ENCODE measurements at regions not wholly inside any gene's neighbourhood (a gene's known extent, or its start where the extent isn't known, plus 50 kb on each side); places are given as distances from the start of the nearest gene placed in this dataset.
"Not testable (repeated sequence)": the region's sequence is repeated elsewhere in the genome, so short reads cannot be mapped to it uniquely, and the experiment has no call there.

DNA sequence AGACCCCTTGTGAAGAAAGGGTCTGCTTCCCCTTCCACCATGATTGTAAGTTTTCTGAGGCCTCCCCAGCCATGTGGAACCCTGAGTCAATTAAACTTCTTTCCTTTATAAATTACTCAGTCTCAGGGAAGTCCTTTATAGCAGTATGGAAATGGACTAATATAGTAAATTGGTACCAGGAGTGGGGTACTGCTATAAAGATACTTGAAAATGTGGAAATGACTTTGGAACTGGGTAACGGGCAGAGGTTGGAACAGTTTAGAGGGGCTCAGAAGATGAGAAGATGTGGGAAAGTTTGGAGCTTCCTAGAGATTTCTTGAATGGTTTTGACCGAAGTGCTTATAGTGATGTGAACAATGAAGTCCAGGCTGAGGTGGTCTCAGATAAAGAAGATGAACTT lies 353.5 kb downstream of the ZNF326 start:
- not testable (repeated sequence) for DNase-seq

DNA sequence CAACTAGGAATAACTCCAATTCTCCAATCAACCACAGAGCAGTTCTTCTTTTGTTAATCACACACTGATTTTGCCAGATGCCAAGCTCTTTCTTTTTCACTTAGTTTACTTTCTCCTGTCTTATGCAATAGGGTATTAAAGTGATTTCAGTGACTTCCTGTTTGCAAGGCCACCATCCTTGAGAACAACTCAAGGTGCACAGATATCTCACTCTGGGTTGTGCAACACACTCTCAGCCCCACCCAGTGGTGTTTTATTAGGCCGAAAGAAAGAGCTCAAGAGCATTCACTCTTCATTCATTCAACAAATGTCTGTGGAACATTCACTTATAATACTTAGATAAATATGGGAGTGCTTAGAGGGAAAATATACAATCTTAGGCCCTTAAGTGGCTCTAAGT lies 352.5 kb downstream of the ZNF326 start:
- no peak for DNase-seq

DNA sequence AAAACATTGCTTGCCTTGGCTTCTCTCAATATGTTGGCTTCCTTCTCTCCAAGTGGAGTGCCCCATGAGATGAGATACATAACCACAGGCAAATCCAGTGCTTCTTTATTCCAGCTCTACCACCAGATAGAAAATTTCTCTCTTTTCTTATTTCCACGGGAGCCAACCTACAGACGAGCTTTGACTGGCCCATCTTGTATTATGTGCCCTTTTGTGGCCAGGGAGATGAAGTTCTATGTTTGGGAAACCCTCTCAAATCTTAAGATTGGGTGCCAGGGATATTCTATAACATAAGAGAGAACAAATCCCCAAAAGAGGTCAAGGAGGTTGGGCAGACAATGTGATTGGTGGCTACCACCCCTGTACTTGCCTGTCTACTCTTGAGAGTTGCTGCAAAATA lies 351.8 kb downstream of the ZNF326 start:
- no peak for DNase-seq

DNA sequence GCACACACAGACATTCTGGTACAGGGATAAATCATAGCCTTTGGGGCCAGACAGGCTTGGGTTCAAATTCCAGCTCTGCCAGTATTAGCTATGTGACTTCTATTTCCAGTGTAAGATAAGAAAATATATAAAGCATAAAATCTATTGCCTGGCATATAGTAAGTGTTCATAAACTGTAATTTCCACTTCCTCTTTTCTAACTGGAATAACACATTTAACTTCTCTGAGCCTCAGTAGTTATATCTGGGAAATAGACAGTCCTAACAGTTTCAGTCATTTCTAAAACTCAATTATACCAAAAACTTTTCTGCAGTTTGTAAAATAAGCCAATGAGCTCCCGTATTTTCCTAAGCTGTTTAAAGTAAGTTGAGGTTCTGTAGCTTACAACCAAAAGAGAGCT lies 351.4 kb downstream of the ZNF326 start:
- DNase-seq, result no peak

DNA sequence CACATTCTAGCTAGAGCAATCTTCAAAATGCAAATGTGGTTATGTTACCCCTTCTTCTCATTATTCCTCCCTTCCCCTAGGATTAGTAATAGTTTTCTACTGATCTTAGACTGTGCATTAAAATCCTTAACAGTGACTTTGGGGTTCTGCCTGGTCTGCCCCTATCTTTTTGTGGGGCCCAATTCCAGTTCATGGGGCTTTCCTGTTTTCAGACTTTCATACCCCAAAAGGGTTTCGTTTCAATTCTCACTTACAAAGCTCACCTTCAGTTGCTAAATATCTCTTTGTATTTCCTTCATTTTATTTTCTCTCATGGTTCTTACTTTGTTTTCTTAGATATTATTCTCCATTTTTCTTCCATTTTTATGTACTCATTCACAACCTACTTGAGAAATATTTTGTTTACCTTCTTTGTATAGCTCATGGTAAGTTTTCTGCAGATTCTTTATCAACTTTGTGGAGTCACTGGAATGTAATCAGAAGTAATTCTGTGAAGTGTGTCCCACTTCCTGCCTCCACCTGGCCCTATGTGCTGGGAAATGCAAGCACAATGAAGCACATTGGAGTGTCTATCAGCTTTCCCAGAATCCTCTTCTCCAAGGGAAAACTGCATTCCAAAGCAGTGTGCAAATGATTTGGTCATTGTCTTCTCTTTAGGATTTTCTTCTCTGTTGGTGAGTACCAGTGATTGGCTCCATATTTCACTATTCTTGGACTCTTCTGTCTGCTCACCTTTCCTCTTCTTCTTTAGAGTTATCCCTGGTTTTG lies 350.2 kb downstream of the ZNF326 start:
- no peak for DNase-seq

DNA sequence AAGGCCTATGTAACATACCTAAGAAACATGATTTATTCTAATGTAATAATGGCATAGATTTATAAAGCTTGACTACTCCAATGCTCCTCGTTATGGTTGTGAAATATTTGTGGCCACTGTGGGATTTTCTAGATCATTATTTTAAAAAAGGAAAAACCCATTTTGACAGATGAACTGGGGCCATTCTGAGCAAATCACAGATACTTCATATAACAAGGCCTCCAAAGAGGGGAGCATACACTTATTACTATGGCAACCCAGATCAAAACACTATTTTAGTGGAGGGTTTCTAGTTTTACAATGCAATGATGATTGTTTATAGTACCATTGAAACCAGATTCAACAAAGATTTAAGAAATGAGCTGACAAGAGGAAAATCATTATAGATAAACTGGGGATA lies 346.6 kb downstream of the ZNF326 start:
- DNase-seq, result no peak

DNA sequence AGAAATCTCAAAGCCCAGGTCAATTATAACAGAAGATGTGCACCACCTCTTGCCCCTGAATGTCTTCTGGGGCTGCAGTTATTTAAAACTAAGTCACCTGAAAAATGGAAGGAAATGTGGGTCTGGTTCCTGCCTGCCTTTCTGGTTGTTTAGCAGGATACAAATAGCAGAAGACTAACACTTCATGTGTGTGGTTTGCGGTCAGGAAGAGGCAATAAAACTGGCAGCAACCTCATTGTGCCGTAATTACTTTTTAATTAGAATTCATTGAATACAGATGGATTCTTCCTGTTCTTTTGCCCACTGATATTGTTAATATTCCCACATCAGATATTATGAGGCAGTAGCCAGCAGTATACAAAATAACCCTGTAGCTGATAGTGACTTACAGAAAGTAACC lies 345.7 kb downstream of the ZNF326 start:
- DNase-seq, result peak; percentile 23

DNA sequence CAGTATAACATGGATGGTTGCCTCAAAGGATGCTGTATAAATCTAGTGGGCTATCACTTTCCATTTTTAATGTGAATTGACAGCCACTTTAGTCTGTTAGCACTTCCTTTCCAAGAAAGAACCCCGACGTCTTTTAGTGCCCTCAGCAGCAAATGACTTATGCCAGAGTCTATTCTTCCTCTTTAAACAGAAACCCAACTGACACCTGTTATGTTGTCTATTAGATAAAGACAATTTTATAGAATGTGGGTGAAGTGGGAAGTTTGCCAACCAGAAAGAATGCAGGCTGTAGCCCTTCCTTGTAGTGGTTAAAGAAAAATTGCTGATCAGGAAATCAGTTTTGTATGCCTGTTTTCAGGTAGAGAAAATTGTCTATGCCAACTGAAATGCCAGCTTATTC lies 344.9 kb downstream of the ZNF326 start:
- peak; percentile 7 for DNase-seq

DNA sequence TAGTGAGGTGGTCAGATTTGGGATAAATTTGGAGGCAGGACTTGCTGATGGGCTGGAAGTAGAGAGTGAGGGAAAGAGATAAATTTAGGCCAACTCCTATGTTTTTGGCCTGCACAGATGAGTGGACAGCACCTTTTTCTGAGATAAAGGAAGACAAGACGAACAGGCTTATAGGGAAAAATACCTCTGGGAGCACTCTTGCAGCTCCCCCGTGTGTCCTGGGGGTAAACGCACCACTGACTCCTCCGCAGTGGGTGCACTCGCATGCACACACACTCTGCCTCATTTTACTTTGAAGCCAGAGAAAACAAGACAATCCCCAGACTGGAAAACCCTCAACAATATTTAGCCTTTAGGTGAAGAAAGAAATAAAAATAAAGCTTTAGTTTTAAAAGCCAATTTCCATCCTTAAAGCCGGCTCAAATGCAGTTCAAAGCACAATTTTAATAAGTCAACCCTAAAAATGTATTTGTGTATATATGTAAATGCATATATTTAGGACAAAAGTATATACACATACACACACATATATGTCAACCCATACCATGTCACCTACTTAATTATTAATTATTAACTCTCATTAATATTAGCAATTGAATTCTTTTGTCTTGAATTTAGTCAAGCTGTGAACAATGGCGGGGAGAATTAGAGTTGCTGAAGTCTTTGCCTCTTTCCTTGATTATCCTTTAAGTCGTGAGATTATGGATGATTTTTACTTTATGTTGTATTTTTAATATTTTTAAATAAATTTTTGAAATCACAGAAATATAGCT lies 341.8 kb downstream of the ZNF326 start:
- DNase-seq, result no peak

DNA sequence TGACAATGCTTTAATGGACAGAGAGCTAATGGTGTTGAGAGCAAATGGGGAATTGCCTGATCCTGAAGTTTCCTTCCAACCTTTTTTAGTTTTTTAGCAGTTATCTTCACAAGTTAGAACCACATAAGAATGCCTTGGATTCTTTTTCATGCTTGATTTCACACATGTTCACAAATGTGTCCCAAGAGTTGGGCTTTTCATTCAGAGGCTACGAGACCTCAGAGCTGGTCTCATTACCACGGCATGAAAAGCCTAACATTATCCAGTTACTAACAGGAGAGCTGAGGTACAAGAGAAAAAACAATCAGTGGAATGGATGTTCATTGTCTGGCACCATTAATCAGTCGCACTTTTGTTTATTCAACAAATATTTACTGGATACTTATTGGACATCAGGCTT lies 340.6 kb downstream of the ZNF326 start:
- DNase-seq, result peak; percentile 22

DNA sequence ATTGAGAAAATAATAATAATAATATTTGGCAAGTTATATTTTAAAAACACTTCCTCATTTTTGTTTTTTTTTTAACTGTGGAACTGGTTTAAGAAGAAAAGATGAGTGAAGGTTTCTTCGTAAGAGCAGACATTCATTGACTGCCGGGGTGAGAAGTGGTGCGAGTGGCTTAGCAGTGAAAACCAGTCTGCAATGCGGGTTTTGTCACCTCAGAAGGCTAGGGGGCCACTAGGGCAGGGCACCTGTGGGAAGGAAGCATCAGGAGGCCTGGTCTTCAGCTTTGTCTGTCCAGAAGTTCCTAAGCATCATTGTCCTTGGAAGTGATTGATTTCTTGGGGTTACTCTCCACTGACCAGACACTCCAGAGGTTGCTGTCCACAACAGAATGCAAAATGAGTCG lies 339.2 kb downstream of the ZNF326 start:
- no peak for DNase-seq

DNA sequence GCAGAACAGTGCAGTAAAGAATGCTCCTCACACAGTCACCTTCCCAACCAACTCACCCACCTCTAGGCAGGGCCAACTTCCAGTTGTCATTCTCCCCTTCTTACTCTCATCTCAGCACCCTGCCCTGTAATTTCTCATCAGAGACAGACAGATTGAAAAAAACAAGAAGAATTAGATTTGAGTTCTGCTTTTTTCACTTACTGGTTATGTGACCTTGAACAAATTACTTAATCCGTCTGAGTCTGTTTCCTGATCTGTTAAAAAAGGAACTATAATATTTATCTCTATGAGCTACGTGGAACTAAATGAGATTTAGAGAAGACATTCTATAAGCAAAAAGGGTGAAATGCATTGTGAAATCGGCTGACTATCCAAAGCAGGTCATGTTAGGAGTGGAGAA lies 330.3 kb downstream of the ZNF326 start:
- no peak for DNase-seq

DNA sequence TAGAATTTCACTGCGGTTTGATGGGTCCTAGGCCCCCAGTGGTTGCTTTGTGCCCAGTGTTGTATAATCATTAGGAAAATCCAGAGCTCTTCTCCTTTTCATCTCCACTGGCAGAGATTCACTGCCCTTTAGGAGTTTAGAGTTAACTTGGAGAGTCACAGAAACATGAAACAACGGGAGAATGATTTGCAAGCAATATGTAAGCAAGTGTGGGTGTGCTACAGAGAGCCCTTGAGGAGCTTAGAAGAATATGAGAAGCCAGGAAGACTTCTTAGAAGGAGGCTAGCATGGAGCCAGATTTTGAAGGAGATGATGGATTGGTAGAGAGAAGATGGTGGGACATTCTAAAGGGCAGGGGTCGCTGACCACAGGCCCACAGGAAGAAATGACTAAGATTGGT lies 327.3 kb downstream of the ZNF326 start:
- DNase-seq, result no peak

DNA sequence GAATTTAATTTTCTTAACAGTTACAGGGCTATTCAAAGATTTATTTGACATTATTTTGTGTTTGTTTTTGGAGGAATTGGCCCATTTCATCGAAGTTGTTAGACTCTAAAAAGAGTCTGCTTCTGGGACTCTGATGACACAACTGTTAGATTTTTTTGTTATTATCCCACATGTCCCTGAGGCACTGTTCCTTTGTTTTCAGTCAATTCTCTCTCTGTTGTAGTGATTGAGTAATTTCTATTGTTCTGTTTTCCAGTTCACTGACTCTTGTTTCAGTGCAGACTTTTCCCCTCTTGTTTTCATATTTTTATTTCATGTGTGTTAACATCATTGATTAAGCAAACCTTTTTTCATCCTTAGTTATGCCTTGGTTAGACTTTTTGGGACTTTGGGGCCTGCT lies 325.0 kb downstream of the ZNF326 start:
- no peak for DNase-seq

DNA sequence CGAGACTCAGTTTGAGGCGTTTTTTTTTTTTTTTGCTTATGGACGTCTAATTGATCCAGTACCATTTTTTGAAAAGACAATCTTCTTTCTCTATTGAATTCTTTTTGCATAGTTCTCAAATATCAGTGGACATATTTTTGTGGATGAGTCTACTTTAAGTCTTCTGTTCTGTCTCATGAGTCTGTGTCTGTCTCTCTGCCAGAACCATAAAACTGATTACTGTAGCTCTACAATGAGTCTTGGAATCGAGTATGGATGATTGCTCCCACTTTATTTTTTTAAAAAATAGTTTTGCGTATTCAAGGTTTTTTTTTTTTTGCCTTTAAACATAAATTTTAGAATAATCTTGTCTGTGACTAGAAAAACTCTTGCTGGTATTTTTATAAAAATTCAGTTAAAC lies 323.5 kb downstream of the ZNF326 start:
- no peak for DNase-seq

DNA sequence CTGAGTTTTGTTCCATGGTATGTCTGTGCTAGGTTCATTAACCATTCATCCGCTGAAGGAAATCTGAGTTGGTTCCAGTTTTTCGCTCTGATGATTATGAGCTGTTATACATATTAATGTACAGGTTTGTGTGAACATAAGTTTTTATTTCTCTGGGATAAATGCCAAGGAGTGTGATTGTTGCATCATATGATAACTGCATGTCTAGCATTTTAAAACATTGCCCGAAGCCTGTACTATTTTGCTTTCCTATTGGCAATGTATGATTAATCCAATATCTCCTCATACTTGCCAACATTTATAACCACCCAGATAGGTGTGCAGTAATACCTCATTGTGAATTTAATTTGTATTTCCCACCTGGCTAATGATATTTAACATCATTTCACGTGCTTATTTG lies 322.7 kb downstream of the ZNF326 start:
- DNase-seq, result no peak

DNA sequence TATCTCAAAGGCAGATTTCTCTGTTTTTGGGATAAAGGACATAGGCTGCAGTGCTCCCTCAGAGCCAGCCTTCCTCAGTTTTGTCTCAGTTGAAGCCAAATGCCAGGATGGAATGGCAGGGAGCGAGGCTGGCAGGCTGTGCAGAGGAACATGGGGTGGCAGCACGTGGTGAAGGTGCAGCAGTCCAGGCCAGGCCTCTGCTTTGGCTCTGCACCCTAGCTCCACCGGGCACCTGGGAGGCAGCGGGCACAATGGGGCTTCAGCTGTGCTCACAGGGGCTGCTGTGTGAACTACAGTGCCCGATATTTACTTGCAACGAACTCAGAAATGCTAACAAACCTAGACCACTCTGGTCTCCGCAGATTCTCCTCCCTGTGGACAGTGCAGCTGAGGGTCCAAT lies 319.6 kb downstream of the ZNF326 start:
- no peak for DNase-seq

DNA sequence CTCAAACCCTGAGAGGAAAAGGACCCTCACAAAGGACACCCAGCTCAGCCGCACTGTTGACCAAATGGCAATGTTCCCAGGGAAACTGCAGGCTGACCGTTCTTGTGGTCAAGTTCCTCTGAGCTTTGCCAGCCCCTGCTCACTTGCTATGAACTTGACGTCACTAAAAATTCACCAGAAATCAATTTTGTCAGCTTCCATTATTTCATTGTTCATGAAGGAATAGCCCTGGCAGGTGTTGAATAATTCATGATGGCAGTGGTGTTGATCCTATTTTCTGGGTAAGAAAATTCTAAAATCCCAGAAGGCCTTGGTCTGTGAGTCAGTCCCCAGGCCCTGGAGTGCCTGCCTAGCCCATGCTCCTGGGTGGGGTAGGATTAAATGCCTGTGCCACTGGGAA lies 318.9 kb downstream of the ZNF326 start:
- DNase-seq, result peak; percentile 17

DNA sequence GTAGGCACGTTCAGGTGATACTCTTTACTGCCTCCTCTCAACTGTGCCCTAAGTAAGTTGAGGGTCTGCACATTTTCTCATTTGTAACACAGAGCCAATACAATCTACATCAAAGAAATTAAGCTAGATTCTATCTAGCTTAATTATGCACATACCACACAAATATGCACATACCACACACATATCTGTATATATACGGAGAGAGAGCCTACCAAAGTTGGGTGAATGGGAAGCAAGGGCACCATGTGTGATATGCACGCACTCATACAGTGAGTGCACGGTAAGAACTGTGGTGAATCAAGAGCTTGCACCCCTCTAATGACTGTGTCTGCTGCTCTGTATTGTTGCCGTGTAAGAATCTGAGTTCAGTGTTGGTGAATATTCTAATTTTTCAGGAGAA lies 314.9 kb downstream of the ZNF326 start:
- no peak for DNase-seq

DNA sequence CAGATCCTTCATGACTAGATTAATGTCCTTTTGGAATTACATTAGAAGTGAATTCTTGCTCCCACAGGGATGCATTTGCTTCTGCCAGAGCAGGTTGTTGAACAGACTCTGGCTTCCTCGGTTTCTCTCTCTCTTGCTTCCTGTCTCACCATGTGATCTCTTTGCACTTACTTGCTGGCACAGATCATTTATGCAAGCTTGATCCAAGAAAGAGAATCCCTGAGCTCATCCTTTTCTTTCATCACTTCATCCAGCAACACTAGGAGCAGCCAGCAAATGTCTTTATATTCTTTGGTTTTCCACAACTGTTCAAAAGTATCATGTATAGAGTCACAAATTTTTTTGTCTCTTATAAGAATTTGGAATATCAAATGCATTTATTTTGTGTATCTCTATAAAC lies 313.5 kb downstream of the ZNF326 start:
- no peak for DNase-seq

DNA sequence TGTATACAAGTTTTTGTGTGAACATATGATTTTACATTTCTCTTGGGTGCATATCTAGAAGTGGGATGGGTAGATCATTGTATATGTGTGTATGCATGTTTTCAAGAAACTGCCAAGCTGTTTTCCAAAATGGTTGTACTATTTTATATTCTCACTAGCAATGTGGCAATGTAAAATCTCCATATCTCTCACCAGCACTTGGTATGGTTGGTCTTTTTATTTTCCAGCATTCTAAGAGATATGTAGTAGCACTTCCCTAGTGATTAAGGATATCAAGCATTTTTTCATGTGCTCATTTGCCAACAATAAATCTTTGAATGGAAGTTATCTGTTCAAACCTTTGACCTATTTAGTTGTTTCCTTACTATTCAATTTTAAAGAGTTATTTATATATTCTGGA lies 310.7 kb downstream of the ZNF326 start:
- DNase-seq, result no peak

DNA sequence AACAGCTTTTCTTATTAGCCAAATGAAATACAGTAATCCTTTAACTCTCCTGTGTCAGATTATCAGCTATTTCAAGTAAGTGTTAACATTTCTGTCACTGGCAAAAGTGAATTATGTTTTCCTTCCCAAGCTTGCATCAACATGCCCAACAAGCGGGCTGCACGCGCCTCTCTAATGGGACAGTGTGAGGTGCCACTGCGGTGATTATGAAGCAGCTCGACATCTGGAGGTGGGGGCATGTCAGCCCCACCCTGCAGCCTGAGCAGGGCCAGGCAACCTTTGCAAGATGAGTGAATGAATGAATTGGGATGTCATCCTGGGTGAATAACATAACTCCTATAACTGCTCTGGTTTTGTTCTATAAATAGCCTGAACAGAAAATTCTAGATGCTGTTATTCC lies 301.4 kb downstream of the ZNF326 start:
- DNase-seq, result no peak

DNA sequence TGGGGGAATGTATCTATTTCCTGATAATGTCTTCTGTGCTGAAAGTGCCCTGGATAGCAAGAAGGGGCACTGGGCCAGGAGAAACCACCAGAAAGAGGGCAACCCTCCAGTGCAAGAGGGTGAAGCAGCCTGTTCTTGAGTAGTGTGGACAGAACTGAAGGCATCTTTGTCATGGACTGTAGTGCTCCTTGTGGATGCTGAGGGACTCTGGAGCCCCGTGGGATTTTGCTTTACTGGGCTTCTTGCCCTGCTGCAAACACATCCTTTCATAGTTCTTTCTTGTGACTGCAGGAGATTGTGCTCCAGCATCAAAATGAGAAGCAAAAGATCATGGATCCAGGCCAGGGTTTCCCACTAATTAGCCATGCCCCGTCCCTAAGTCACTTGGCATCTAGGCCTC lies 300.6 kb downstream of the ZNF326 start:
- DNase-seq, result no peak

DNA sequence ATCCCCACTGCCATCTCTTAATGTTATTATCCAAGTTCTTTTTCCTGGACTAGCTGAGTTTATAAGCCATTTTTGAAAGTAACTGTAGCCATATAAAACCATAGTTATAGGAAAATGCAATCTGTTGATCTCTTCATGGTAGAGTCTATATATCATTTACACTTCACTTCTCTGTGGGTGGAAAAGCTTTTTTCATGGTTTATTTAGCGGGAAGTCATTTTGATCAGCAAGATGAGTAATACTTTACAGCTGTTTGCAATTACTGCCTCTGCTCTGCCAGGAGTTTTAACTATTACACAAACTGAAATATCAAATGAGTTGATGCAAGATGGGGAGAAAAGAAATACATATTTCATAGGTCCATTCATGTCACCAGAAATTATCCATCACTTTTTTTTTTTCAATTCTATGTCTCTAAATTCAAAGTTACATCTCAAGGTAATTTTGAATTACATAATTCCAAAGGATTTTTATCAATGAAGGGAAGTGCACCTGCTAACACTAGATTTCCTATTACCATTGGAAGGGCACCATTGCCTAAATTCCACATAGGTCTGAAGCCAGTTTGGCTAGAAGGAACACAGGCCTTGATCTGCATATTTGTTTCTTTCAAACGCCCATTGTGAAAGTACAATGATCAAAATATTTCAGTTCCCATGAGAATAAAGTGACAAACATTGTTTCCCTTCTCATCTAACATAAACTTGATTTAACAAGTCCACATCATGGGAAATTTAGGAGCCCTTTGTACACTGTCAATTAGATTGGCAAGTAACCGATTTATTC lies 296.7 kb downstream of the ZNF326 start:
- DNase-seq, result no peak
